Prostate gland (tissue), 2 donors: ENCODE measurements at regions not wholly inside any gene's neighbourhood (a gene's known extent, or its start where the extent isn't known, plus 50 kb on each side); places are given as distances from the start of the nearest gene placed in this dataset.

Experiments used
- CTCF ChIP-seq, 4 experiments: fragments of 200-600 bp in 2 of 4; fragments of 450-650 bp in 2 of 4; sonication (generic) in 2 of 4; IDR thresholded peaks; 1 replicate in 3 of 4; 2 replicates in 1 of 4; pipeline ENCODE4 v1.5.1; 2016 to 2019; ENCODE audit warnings: antibody characterized with exemption in 4 of 4, mild to moderate bottlenecking in 2 of 4, moderate library complexity in 2 of 4
- POLR2AphosphoS5 ChIP-seq: sonication (generic); formaldehyde crosslinking; IDR thresholded peaks from one replicate; pipeline ENCODE4 v1.6.1; 2017; ENCODE audit warnings: antibody characterized with exemption

DNA sequence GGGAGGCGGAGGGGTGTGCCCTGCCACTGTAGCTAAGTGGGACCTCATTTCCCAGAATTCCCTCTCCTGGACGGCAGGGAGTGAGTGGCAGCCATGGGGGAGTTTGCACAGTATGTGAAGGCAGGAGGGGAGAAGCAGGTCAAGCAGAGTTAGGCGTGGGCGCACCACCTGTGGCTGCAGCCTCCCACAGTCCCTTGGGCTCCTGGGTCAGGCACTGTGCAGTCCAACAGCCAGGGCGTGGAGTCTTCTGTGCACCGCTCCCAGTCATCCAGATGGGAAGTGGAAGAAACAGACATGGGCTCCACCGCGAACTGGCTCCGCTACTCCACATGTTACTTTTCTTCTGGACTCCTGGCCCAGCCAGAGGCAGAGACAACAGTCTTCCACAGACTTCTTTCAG lies 85.4 kb upstream of the TIAM1 start:
- TF ChIP-seq POLR2AphosphoS5: no peak
- no peak for TF ChIP-seq CTCF (IDR thresholded peaks at IDR 0.05)
